ENCODE measurements at regions not wholly inside any gene's neighbourhood (a gene's known extent, or its start where the extent isn't known, plus 50 kb on each side); places are given as distances from the start of the nearest gene placed in this dataset.

- Histone ChIP-seq H3K79me1 (ENCODE audit: low read depth, low read length) (no peaks in the 10 kb centered on the region), H2BK20ac (ENCODE audit: low read length) (no peak overlapping the region), H4K5ac (ENCODE audit: insufficient read length, low read depth, low read length) (no peak overlapping the region), H3K9me3 (ENCODE audit: insufficient read depth in 2 of 2, low read depth in 1 of 2, low read length in 1 of 2) (no peaks in the 10 kb centered on the region), H2BK12ac (ENCODE audit: low read depth, low read length) (no peak overlapping the region), H4K8ac (ENCODE audit: extremely low read depth, insufficient read depth, low read length) (no peak overlapping the region), H3K36me3 (ENCODE audit: control insufficient read depth in 2 of 4, insufficient read depth in 4 of 4, low read length in 3 of 4) (no peaks in the 10 kb centered on the region), H3K27ac (ENCODE audit: low read depth, low read length) (no peak overlapping the region), H4K91ac (replicated peaks; ENCODE audit: insufficient read length, low read length) (no peak overlapping the region), H2BK5ac (ENCODE audit: low read depth, low read length) (0 out of 2 replicates have a peak overlapping the region, but pooled peaks have one; percentile 21), H3K14ac (ENCODE audit: insufficient read length) (no peak overlapping the region), H3K79me2 (ENCODE audit: control insufficient read depth in 1 of 2, insufficient read depth in 2 of 2, low read length in 2 of 2) (no peaks in the 10 kb centered on the region), H3K4ac (replicated peaks; ENCODE audit: insufficient read length, low read depth, low read length) (no peak overlapping the region), H3K27me3 (replicated peaks in 1 of 4; ENCODE audit: control insufficient read depth in 3 of 4, extremely low read depth in 1 of 4, insufficient read depth in 3 of 4, low read length in 3 of 4) (no peaks in the 10 kb centered on the region; a peak in 1 of 7 replicates), H2BK15ac (ENCODE audit: low read length) (no peak overlapping the region), H2AK5ac (ENCODE audit: low read depth, low read length) (peak overlapping the region; percentile 60; the same call in 1 of the 2 replicates), H3K56ac (replicated peaks; ENCODE audit: insufficient read length, low read depth, low read length) (no peak overlapping the region), H3K23me2 (ENCODE audit: low read depth, low read length) (no peaks in the 10 kb centered on the region), H3K18ac (ENCODE audit: extremely low read depth, low read length) (0 out of 2 replicates have a peak overlapping the region, but pooled peaks have one; percentile 22), H3K9ac (replicated peaks in 1 of 4; ENCODE audit: extremely low read depth in 1 of 4, low read depth in 3 of 4, low read length in 3 of 4) (no peak overlapping the region), H4K20me1 (replicated peaks in 1 of 2; ENCODE audit: control insufficient read depth in 1 of 2, insufficient read depth in 2 of 2, low read length in 2 of 2) (no peaks in the 10 kb centered on the region), H3K4me1 (replicated peaks in 1 of 4; ENCODE audit: control insufficient read depth in 3 of 4, insufficient read depth in 4 of 4, low read length in 3 of 4) (peaks cover 2 to 10% (median 7%) of the 10 kb centered on the region in 4 experiments; a peak in 6 of 7 replicates), H2AFZ (ENCODE audit: low read length) (no peak overlapping the region), H3K4me3 (ENCODE audit: extremely low read depth in 1 of 4, insufficient read depth in 2 of 4, low read depth in 3 of 4, low read length in 4 of 4) (no peak overlapping the region), H3K23ac (ENCODE audit: insufficient read length) (no peak overlapping the region), H3K4me2 (ENCODE audit: insufficient read depth in 1 of 2, low read depth in 2 of 2, low read length in 2 of 2) (peak overlapping the region in 1 of 2 experiments; percentile 23; a peak in 2 of 4 replicates), H2BK120ac (replicated peaks; ENCODE audit: low read depth, low read length) (no peak overlapping the region)
- DNase-seq (ENCODE audit: low read depth in 1 of 2, low spot score in 2 of 2) = no peak
- WGBS, 2 experiments (ENCODE audit: extremely low coverage in 1 of 2, insufficient coverage in 1 of 2, insufficient read length in 1 of 2, insufficient replicate concordance in 2 of 2, low coverage in 1 of 2, low lambda C conversion rate in 2 of 2, missing lambda C conversion rate in 1 of 2) = 80% methylated on average over 2 of the region's 2 CpGs; no CpG with 5 or more reads in 1 of the 2 experiments
- FAIRE-seq = no peak
- CTCF ChIA-PET (ENCODE audit: partially characterized antibody) = interaction anchor here (0.9 kb wide), 1 partner anchor 92 kb away, joined by 3 read pairs; no protein-coding TSS in a partner anchor
- TF ChIP-seq BRCA1 (IDR thresholded peaks at IDR 0.05; ENCODE audit: low read depth, low read length) (no peak), BCL11A (IDR thresholded peaks at IDR 0.05; ENCODE audit: low read depth in 2 of 2, low read length in 2 of 2) (no peak), RXRA (IDR thresholded peaks at IDR 0.05; ENCODE audit: insufficient read depth, low read depth, low read length) (no peak), JUND (IDR thresholded peaks at IDR 0.05; ENCODE audit: low read length) (no peak), JUN (IDR thresholded peaks at IDR 0.05; ENCODE audit: low read depth, low read length) (no peak), SP1 (IDR thresholded peaks at IDR 0.05; ENCODE audit: low read depth, low read length) (no peak), CREB1 (IDR thresholded peaks at IDR 0.05) (no peak), POLR2AphosphoS5 (IDR thresholded peaks at IDR 0.05; ENCODE audit: low read depth, low read length) (no peak), POU5F1 (IDR thresholded peaks at IDR 0.05; ENCODE audit: low read depth, low read length) (no peak), CEBPB (IDR thresholded peaks at IDR 0.05; ENCODE audit: low read depth, low read length) (no peak)
- POLR2A ChIA-PET (ENCODE audit: partially characterized antibody) = no interaction called here
These were observed 136.8 kb upstream of the UMPS start for GRCh38 chr3:124593442-124593829.
